ENCODE measurements at regions not wholly inside any gene's neighbourhood (a gene's known extent, or its start where the extent isn't known, plus 50 kb on each side); places are given as distances from the start of the nearest gene placed in this dataset.

GRCh38 chr1:60483509-60483908 is 409.9 kb upstream of the C1orf87 start:
- Mint-ChIP-seq H3K27me3 (ENCODE audit: low read depth in 3 of 3) (peaks cover 0 to 2% (median 0%) of the 10 kb centered on the region in 3 donors), H3K9me3 (peaks cover 0 to 12% (median 6%) of the 10 kb centered on the region in 7 donors), H3K4me1 (no peaks in the 10 kb centered on the region), H3K36me3 (no peaks in the 10 kb centered on the region), H3K27ac (no peak overlapping the region), H3K4me3 (no peak overlapping the region)
- intact Hi-C loops (cut with micrococcal nuclease), result no loop called here
- Histone ChIP-seq H4K20me1 (ENCODE audit: insufficient read depth, low read length) (no peaks in the 10 kb centered on the region), H3K27me3 (ENCODE audit: control insufficient read depth in 2 of 2, insufficient read depth in 2 of 2, low read length in 2 of 2) (no peaks in the 10 kb centered on the region), H3K4me2 (replicated peaks; ENCODE audit: extremely low read depth, low read length, poor library complexity, severe bottlenecking) (no peak overlapping the region), H3K4me3 (replicated peaks in 1 of 3; ENCODE audit: low read depth in 2 of 3, low read length in 3 of 3) (no peak overlapping the region), H3K9ac (ENCODE audit: insufficient read depth, low read length, poor library complexity, severe bottlenecking) (no peak overlapping the region), H3K27ac (ENCODE audit: low read depth in 1 of 2, low read length in 2 of 2) (no peak overlapping the region), H3K9me3 (replicated peaks in 1 of 2; ENCODE audit: control insufficient read depth in 1 of 2, insufficient read depth in 1 of 2, low read length in 2 of 2) (peaks cover 0 to 4% of the 10 kb centered on the region in 2 donors), H2AFZ (ENCODE audit: insufficient read depth, low read depth, low read length, poor library complexity, severe bottlenecking) (no peak overlapping the region), H3K79me2 (ENCODE audit: insufficient read depth, low read length) (no peaks in the 10 kb centered on the region), H3K4me1 (ENCODE audit: control insufficient read depth in 1 of 2, insufficient read depth in 2 of 2, low read length in 2 of 2) (no peaks in the 10 kb centered on the region), H3K36me3 (replicated peaks in 1 of 2; ENCODE audit: control insufficient read depth in 1 of 2, insufficient read depth in 2 of 2, low read length in 2 of 2) (no peaks in the 10 kb centered on the region)
- 100% methylated on average over 1 of the region's 3 CpGs for WGBS (ENCODE audit: insufficient coverage)
- TF ChIP-seq CTCF (IDR thresholded peaks at IDR 0.05), result no peak
- no peak for DNase-seq

GRCh38 chr1:60470246-60470645 is 396.7 kb upstream of the C1orf87 start:
- H3K4me1 Mint-ChIP-seq, result peaks cover 13% of the 10 kb centered on the region
- no peaks in the 10 kb centered on the region for H3K36me3 Mint-ChIP-seq
- peaks cover 0 to 7% (median 2%) of the 10 kb centered on the region in 7 donors for H3K9me3 Mint-ChIP-seq
- no CpG with 5 or more reads among the region's 1 CpG for WGBS (ENCODE audit: insufficient coverage)
- Histone ChIP-seq H3K4me3 (replicated peaks in 1 of 3; ENCODE audit: low read depth in 2 of 3, low read length in 3 of 3) (no peak overlapping the region), H3K79me2 (ENCODE audit: insufficient read depth, low read length) (no peaks in the 10 kb centered on the region), H3K9ac (ENCODE audit: insufficient read depth, low read length, poor library complexity, severe bottlenecking) (no peak overlapping the region), H3K27me3 (ENCODE audit: control insufficient read depth in 2 of 2, insufficient read depth in 2 of 2, low read length in 2 of 2) (no peaks in the 10 kb centered on the region), H3K36me3 (replicated peaks in 1 of 2; ENCODE audit: control insufficient read depth in 1 of 2, insufficient read depth in 2 of 2, low read length in 2 of 2) (no peaks in the 10 kb centered on the region), H3K4me1 (ENCODE audit: control insufficient read depth in 1 of 2, insufficient read depth in 2 of 2, low read length in 2 of 2) (no peaks in the 10 kb centered on the region), H3K9me3 (replicated peaks in 1 of 2; ENCODE audit: control insufficient read depth in 1 of 2, insufficient read depth in 1 of 2, low read length in 2 of 2) (no peaks in the 10 kb centered on the region), H2AFZ (ENCODE audit: insufficient read depth, low read depth, low read length, poor library complexity, severe bottlenecking) (no peak overlapping the region), H3K4me2 (replicated peaks; ENCODE audit: extremely low read depth, low read length, poor library complexity, severe bottlenecking) (no peak overlapping the region), H3K27ac (ENCODE audit: low read depth in 1 of 2, low read length in 2 of 2) (no peak overlapping the region), H4K20me1 (ENCODE audit: insufficient read depth, low read length) (no peaks in the 10 kb centered on the region)
- no peak for DNase-seq
- TF ChIP-seq CTCF (IDR thresholded peaks at IDR 0.05), result no peak
- no peak overlapping the region for H3K4me3 Mint-ChIP-seq
- H3K27me3 Mint-ChIP-seq (ENCODE audit: low read depth in 3 of 3), result no peaks in the 10 kb centered on the region
- intact Hi-C loops (cut with micrococcal nuclease), result no loop called here
- no peak overlapping the region for H3K27ac Mint-ChIP-seq
